ENCODE measurements at regions not wholly inside any gene's neighbourhood (a gene's known extent, or its start where the extent isn't known, plus 50 kb on each side); places are given as distances from the start of the nearest gene placed in this dataset.

- ChIA-PET CTCF (no interaction called here), POLR2A (no interaction called here)
- intact Hi-C loops (cut with micrococcal nuclease): no loop called here
- no peaks in the 10 kb centered on the region for H3K9me3 Mint-ChIP-seq (ENCODE audit: unreplicated experiment)
- H3K4me1 Mint-ChIP-seq (ENCODE audit: insufficient read depth, unreplicated experiment): no peaks in the 10 kb centered on the region
- BruUV-seq (replicated peaks): no TSS peak
- peaks cover 85% of the 10 kb centered on the region for H3K27me3 Mint-ChIP-seq (ENCODE audit: insufficient read depth, unreplicated experiment)
- DNase-seq (ENCODE audit: unreplicated experiment): no peak
- H3K27ac Mint-ChIP-seq (ENCODE audit: low read depth, unreplicated experiment): no peak overlapping the region
- TF ChIP-seq, protein P1, sequence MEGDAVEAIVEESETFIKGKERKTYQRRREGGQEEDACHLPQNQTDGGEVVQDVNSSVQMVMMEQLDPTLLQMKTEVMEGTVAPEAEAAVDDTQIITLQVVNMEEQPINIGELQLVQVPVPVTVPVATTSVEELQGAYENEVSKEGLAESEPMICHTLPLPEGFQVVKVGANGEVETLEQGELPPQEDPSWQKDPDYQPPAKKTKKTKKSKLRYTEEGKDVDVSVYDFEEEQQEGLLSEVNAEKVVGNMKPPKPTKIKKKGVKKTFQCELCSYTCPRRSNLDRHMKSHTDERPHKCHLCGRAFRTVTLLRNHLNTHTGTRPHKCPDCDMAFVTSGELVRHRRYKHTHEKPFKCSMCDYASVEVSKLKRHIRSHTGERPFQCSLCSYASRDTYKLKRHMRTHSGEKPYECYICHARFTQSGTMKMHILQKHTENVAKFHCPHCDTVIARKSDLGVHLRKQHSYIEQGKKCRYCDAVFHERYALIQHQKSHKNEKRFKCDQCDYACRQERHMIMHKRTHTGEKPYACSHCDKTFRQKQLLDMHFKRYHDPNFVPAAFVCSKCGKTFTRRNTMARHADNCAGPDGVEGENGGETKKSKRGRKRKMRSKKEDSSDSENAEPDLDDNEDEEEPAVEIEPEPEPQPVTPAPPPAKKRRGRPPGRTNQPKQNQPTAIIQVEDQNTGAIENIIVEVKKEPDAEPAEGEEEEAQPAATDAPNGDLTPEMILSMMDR (IDR thresholded peaks at IDR 0.05; ENCODE audit: unreplicated experiment): no peak
- H3K36me3 Mint-ChIP-seq (ENCODE audit: insufficient read depth, unreplicated experiment): no peaks in the 10 kb centered on the region
- H3K4me3 Mint-ChIP-seq (ENCODE audit: unreplicated experiment): no peak overlapping the region
These were observed 182.9 kb downstream of the FOXG1 start for GRCh38 chr14:28949503-28949902.

- H3K9me3 Mint-ChIP-seq (ENCODE audit: unreplicated experiment): peaks cover 4% of the 10 kb centered on the region
- no peaks in the 10 kb centered on the region for H3K4me1 Mint-ChIP-seq (ENCODE audit: insufficient read depth, unreplicated experiment)
- no peak for DNase-seq (ENCODE audit: unreplicated experiment)
- H3K4me3 Mint-ChIP-seq (ENCODE audit: unreplicated experiment): no peak overlapping the region
- CTCF ChIA-PET: no interaction called here
- TF ChIP-seq, protein P1 (IDR thresholded peaks at IDR 0.05; ENCODE audit: unreplicated experiment): no peak
- H3K36me3 Mint-ChIP-seq (ENCODE audit: insufficient read depth, unreplicated experiment): no peaks in the 10 kb centered on the region
- intact Hi-C loops (cut with micrococcal nuclease): no loop called here
- no TSS peak for BruUV-seq (replicated peaks)
- H3K27me3 Mint-ChIP-seq (ENCODE audit: insufficient read depth, unreplicated experiment): peaks cover 58% of the 10 kb centered on the region
- no peak overlapping the region for H3K27ac Mint-ChIP-seq (ENCODE audit: low read depth, unreplicated experiment)
- POLR2A ChIA-PET: no interaction called here
These were observed 185.6 kb downstream of the FOXG1 start for GRCh38 chr14:28952161-28952560.

DNA sequence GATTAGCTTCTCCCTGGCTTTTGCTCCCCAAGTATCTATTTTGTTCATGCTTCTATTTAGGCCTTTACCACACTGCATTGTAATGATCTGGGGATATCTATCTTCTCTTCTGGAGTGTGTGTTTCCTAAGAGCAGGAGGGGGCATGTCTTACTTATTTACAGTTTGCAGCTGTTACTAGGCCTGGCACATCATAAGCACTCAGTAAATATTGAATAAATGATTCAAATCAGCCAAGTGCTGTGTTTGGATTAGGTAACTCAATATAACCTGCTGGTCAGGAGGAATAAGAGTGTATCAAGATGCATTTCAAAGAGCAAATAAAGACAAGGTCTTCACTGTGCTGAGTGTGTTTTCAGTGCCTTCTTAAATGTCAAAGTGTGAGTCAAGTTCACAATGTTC is 186.1 kb downstream of the FOXG1 start:
- intact Hi-C loops (cut with micrococcal nuclease): no loop called here
- Mint-ChIP-seq H3K36me3 (ENCODE audit: insufficient read depth, unreplicated experiment) (no peaks in the 10 kb centered on the region), H3K9me3 (ENCODE audit: unreplicated experiment) (peaks cover 7% of the 10 kb centered on the region), H3K27me3 (ENCODE audit: insufficient read depth, unreplicated experiment) (peaks cover 53% of the 10 kb centered on the region), H3K27ac (ENCODE audit: low read depth, unreplicated experiment) (no peak overlapping the region), H3K4me3 (ENCODE audit: unreplicated experiment) (no peak overlapping the region), H3K4me1 (ENCODE audit: insufficient read depth, unreplicated experiment) (no peaks in the 10 kb centered on the region)
- BruUV-seq (replicated peaks): no TSS peak
- no peak for DNase-seq (ENCODE audit: unreplicated experiment)
- TF ChIP-seq, protein P1 (IDR thresholded peaks at IDR 0.05; ENCODE audit: unreplicated experiment): no peak
- ChIA-PET POLR2A (no interaction called here), CTCF (no interaction called here)

GRCh38 chr14:28953973-28954372 is 187.4 kb downstream of the FOXG1 start:
- CTCF ChIA-PET: no interaction called here
- no peaks in the 10 kb centered on the region for H3K36me3 Mint-ChIP-seq (ENCODE audit: insufficient read depth, unreplicated experiment)
- no peaks in the 10 kb centered on the region for H3K4me1 Mint-ChIP-seq (ENCODE audit: insufficient read depth, unreplicated experiment)
- no peak overlapping the region for H3K27ac Mint-ChIP-seq (ENCODE audit: low read depth, unreplicated experiment)
- peaks cover 40% of the 10 kb centered on the region for H3K27me3 Mint-ChIP-seq (ENCODE audit: insufficient read depth, unreplicated experiment)
- intact Hi-C loops (cut with micrococcal nuclease): no loop called here
- TF ChIP-seq, protein P1 (IDR thresholded peaks at IDR 0.05; ENCODE audit: unreplicated experiment): no peak
- POLR2A ChIA-PET: no interaction called here
- DNase-seq (ENCODE audit: unreplicated experiment): no peak
- BruUV-seq (replicated peaks): no TSS peak
- peaks cover 7% of the 10 kb centered on the region for H3K9me3 Mint-ChIP-seq (ENCODE audit: unreplicated experiment)
- no peak overlapping the region for H3K4me3 Mint-ChIP-seq (ENCODE audit: unreplicated experiment)
